ENCODE measurements at regions not wholly inside any gene's neighbourhood (a gene's known extent, or its start where the extent isn't known, plus 50 kb on each side); places are given as distances from the start of the nearest gene placed in this dataset.
A peak's percentile ranks its signal among the peaks of the same experiment; 100 is the strongest.

DNA sequence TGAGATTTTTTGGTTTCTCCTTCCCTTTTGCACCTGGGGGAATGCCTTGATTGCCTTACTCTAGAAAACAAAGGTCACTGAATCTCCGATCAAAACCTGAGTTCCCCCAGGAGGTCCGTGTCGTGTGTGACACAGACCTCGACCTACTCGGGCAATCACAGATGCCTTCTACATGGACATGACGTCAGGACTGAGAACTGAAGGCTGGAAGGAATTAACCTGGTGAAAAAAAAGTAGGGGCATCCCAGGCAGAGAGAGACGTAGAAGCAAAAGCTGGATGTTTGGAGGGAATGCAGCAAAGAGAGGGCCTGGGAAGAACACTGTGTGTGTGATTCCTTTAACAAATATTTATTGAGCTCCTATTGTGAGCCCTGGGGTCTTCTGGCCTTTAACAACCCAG lies 178.0 kb downstream of the PRDM2 start:
- no peak for DNase-seq

- no peak for DNase-seq
Observed at GRCh38 chr1:13878451-13878850, 178.5 kb downstream of the PRDM2 start.

DNA sequence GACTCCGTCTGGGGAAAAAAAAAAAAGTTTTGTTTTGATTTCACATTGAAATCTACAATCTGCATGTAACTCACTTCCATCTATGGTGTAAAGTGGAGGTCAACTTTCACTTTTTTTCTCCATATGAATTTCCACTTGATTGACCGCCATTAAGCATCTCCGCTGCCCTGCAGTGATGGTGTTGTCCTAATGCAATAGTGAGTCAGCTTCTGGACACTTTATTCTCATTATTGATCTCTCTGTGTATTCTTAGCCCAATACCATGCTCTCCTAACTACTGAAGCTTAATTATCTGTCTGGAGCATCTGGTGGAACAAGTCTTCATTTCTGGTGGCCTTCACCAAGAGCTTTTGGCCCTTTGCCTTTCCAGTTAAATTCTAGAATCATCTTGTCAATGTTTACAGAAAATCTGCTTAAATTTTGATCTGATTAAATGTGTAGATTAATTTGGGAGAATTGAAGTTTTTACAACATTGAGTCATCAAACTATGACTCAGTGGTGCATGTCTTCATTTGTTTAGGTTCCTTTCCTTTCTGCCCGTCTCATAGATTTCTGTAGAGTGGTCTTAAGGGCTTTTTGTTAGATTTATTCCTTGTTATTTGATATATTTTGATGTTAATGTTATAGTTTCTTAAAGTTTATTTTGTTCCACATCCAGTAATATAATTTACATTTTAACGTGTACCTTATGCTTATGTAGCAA lies 181.5 kb downstream of the PRDM2 start:
- no peak for DNase-seq

DNA sequence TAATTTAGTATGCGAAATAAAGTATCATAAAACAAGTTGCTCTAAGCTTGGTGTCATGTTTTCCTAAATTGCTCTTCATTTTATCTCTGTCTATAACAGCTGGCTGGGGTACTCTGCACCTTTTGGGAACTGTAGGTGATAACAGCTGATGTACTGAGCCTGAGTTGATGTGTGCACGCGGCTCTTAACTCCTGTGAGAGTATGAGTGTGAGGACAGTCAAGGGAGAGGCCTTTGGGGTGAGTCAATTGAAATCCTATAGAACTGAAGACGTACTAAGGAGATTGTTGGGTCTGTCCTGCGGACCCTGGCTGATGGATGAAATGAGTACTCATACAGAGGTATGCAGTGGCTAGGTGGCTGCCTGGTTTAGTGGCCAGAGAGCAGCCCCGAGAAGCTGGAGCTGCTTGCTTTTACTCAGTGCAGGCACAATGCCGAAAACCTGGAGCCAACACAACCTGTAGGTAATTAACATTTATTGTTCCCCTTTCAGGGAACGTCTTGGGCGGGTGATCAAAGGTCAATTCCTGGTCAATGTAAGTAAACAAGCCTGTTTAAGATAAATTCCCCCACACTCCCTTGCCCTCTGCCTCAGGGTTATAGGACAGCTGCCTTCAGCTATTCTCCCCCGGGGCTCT lies 188.5 kb downstream of the PRDM2 start:
- no peak for DNase-seq

DNA sequence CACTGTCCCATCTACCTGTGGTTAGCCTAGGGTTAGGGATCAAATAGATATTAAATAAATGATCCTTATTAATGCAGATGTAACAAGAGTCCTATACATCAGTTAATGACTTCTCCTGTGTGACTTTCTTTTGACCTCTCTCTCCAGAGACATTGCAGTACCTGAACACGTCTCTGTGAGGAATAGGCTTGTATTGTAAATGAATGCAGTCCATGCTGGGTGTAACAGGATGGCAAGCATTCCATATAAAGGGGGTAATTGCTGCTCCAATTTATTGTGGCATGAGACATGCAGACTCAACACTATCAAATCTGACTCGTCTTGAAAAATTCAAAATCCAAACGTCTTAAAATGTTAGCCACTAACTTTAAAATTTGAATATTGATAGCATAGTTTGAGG lies 189.5 kb downstream of the PRDM2 start:
- DNase-seq, result no peak

GRCh38 chr1:13890766-13891165 lies 190.8 kb downstream of the PRDM2 start:
- DNase-seq, result no peak

DNA sequence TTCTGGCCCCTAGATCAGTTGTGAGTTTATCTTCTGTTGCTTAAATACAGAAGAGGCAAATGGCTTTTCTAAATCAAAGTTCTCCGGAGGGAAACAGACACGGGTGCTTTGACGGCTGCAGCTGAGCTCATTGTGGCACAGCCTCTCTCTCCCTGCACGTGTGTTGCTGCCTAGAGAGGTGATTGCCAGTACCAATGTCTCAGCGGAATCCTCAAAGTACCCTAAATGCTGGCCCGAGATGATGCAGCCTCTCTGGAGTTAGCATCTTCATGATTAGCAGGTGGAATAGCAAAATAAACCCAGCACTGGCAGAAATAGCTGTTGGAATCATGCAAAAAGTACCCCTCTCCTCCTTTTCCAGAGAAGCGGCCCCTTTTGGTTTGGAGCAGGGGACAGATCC lies 192.2 kb downstream of the PRDM2 start:
- no peak for DNase-seq

GRCh38 chr1:13892671-13893325 lies 192.8 kb downstream of the PRDM2 start:
- no peak for DNase-seq

DNA sequence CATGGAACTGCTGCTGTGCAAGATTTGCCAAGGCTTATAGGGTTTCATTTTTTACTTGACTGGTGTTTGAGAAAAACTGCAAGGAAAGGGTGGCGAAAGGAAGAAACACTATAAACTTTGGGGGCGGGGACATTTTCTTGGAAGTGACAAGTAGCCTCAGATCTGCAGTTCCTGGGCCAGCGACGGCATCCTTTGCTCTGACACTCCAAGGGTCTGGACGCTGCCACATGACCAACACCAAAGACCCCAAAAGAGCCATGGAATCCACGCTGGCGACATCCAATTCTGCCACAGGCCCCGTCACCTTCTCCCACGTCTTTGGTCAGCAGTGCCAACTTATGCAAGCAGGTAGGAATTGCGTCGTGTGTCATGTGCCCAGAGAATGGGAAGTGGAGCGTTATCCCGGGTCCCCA lies 193.4 kb downstream of the PRDM2 start:
- no peak for DNase-seq

DNA sequence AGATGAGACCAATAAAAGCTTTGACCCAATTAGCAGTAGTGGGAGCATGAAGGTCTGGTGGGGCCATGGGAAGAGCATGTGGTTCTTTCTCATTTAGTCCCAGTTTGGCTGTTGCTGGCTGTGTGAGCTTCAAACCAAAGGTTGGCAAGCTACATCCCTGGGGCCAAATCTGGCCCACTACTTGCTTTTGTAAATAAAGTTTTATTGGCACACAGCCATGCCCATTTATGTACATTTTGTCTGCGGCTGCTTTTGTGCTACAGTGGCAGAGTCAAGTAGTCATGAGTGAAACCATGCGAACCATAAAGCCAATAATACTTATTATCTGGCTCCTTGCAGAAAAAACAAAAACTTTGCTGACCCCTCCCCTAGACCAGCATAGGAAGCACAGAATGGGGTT lies 196.9 kb downstream of the PRDM2 start:
- DNase-seq, result no peak

- no peak for DNase-seq
Observed at GRCh38 chr1:13898406-13898805, 198.4 kb downstream of the PRDM2 start.

GRCh38 chr1:13899856-13900255 lies 199.9 kb downstream of the PRDM2 start:
- peak; percentile 69 for DNase-seq

GRCh38 chr1:13900583-13900982 lies 200.6 kb downstream of the PRDM2 start:
- peak; percentile 6 for DNase-seq

DNA sequence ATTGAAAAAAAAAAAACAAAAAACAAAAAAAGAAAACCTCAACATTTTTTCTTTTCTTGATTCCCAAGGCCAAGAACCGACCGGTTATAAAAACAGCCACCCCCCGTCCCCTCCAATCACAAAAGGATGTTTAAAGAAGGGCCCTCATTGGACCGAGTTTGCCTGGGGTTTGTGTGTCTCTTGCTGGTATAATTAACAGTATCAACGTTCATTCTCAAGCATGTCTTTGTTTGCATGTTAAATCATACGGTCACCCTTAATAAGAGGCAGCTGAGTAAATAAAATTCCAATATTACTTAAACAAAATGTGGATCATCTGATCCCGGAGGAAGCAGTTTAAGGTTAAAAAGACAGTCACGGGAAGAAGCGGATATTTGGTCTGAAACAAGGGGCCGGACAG lies 201.1 kb downstream of the PRDM2 start:
- peak; percentile 3 for DNase-seq

- no peak for DNase-seq
Observed at GRCh38 chr1:13901597-13901996, 201.6 kb downstream of the PRDM2 start.

GRCh38 chr1:13908128-13908527 lies 208.1 kb downstream of the PRDM2 start:
- DNase-seq, result no peak

- no peak for DNase-seq
Observed at GRCh38 chr1:13911697-13912619, 212.0 kb downstream of the PRDM2 start.

DNA sequence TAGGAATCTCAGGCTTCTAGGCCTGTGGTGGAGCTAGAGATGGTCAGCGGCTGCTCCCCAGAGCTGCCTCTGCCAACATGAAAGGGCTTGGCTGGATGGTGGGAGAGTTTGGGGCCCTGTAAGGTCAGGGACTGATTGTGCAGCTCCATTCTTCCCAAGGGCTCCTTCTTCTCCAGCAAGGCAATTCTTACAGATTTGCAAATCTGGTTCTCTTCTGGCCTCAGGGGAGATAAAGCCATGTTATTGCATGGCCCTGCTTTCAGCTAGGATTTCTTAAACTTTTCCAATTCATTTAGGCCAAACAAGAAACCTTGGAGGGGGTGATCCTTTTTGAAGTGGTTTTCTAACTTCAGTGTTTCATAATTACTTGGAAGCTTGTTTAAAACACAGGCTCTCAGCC lies 213.4 kb downstream of the PRDM2 start:
- DNase-seq, result no peak

DNA sequence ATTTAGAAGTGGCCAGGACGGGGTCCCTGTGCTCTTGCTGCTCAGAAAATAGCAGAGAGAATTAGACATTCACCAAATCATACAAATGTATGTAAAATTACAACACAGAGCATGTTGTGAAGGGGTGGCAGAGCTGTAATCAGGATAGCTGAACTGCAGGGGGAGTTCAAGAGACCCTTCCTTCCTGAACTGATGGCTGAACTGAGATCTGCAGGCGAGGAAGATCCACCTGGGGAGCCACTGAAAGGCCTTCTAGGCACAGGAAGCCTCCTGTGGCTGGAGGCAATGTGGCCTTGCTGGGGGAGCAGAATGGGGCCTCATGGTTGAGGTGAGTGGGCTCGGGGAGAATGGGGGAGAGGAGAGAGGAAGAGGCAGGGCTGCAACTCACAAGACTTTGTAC lies 216.5 kb downstream of the PRDM2 start:
- DNase-seq, result no peak

DNA sequence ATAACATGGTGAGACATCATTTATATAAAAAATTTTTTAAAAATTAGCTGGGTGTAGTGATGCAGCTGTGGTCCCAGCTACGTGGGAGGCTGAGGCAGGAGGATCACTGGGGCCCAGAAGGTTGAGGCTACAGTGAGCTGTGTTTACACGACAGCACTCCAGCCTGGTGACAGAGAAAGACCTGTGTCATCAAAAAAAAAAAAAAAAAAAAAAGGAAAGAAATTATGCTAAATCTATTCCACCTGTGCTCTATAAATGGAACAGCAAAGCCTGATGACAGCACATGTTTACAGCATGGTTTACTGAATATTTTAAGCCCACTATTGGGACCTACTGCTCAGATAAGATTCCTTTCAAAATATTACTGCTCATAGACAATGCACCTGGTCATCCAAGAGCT lies 217.6 kb downstream of the PRDM2 start:
- no peak for DNase-seq

DNA sequence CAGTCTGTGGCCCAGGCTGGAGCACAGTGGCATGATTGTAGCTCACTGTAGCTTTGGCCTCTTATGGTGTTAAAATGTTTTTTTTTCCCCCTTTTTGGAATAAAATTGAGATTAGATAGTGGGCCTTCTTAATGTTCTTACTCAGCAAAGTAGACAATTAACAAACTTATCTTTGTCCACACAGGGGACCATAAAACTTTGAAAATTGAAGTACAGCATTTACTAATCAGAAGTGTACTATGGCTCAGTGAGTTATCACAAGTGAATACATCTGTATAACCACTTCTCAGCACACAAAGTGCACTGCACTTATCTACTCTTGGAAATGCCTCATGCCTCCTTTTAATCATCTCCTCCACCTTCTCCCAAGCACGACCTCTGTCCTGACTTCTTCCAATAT lies 218.9 kb downstream of the PRDM2 start:
- no peak for DNase-seq

GRCh38 chr1:13921190-13921589 lies 221.2 kb downstream of the PRDM2 start:
- DNase-seq, result no peak

DNA sequence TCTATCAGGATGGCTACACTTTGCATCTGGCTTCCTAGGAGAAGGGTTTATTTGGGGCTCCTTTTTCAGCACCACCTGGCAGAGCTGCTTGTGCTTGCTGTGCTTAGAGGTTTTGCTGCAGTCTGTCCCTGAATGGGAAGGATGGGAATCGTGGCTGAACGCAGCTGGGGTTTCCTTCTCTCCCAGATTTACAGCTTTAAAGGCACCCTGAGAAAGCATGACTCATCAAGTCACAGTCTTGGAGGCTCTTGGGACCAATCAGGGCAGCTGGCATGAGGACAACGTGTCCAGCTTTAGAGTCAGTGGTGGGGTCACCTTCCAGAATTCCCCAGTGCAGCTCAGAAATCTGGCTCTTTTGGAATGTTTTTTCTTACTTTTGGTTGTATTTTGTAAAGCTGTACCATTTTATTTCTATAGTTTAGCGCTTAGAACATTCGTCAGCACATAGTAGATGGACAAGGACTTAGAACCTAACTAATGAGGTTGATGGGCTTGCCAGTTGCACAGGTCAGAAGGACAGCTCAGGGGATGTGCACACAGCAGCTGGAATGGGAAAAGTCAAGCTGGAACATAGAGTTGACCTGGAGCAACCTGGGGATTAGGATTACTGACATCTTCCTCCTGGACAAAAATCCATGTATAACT lies 222.6 kb downstream of the PRDM2 start:
- no peak for DNase-seq
